Fibroblast of lung (primary cell): ENCODE measurements at regions not wholly inside any gene's neighbourhood (a gene's known extent, or its start where the extent isn't known, plus 50 kb on each side); places are given as distances from the start of the nearest gene placed in this dataset.

ENCODE experiments used
- DNase-seq, 2 donors: peaks; one replicate each; pipeline versions ENCODE4 v3.0.0 to v3.0.0-alpha.2; 2010; ENCODE audit warnings: low read depth in 2 of 2
- H2AFZ ChIP-seq: 2 replicates; pipeline ENCODE4 v1.5.1; 2012; ENCODE audit warnings: low read length, control low read depth, inconsistent platforms
- H3K27ac ChIP-seq: 2 replicates; pipeline ENCODE4 v1.5.1; 2011; ENCODE audit warnings: low read length, control low read depth; ENCODE audit not compliant: insufficient read depth
- H3K27me3 ChIP-seq: 2 replicates; pipeline ENCODE4 v1.5.1; 2011; ENCODE audit warnings: mild to moderate bottlenecking, low read length; ENCODE audit not compliant: control insufficient read depth, insufficient read depth
- H3K36me3 ChIP-seq: 2 replicates; pipeline ENCODE4 v1.5.1; 2011; ENCODE audit warnings: low read length; ENCODE audit not compliant: control insufficient read depth, insufficient read depth
- H3K4me1 ChIP-seq: 2 replicates; pipeline ENCODE4 v1.5.1; 2011; ENCODE audit warnings: low read length; ENCODE audit not compliant: control insufficient read depth, insufficient read depth; ENCODE audit errors: extremely low read depth
- H3K4me2 ChIP-seq: 2 replicates; pipeline ENCODE4 v1.5.1; 2011; ENCODE audit warnings: low read length, control low read depth; ENCODE audit not compliant: insufficient read depth; ENCODE audit errors: extremely low read depth
- H3K4me3 ChIP-seq, 4 experiments: fragments of 200-600 bp in 1 of 4; sonication (generic) in 1 of 4; replicated peaks in 1 of 4; 2 replicates each; pipeline ENCODE4 v1.5.1; 2011 to 2016; ENCODE audit warnings: low read length in 4 of 4, low read depth in 3 of 4, mild to moderate bottlenecking in 3 of 4, control low read depth in 2 of 4, inconsistent platforms in 1 of 4, mixed read lengths in 1 of 4; ENCODE audit not compliant: insufficient read depth in 1 of 4; ENCODE audit errors: control extremely low read depth in 1 of 4
- H3K79me2 ChIP-seq: 2 replicates; pipeline ENCODE4 v1.5.1; 2012; ENCODE audit warnings: mild to moderate bottlenecking, low read length, inconsistent platforms; ENCODE audit not compliant: control insufficient read depth, insufficient read depth
- H3K9ac ChIP-seq: 2 replicates; pipeline ENCODE4 v1.5.1; 2011; ENCODE audit warnings: mild to moderate bottlenecking, low read length, control low read depth; ENCODE audit not compliant: insufficient read depth
- H3K9me3 ChIP-seq: 2 replicates; pipeline ENCODE4 v1.5.1; 2012; ENCODE audit warnings: low read depth, low read length; ENCODE audit not compliant: control insufficient read depth, insufficient read depth
- H4K20me1 ChIP-seq: 2 replicates; pipeline ENCODE4 v1.5.1; 2011; ENCODE audit warnings: low read length; ENCODE audit not compliant: control insufficient read depth, insufficient read depth; ENCODE audit errors: extremely low read depth
- EZH2 ChIP-seq: IDR thresholded peaks from 2 replicates; pipeline ENCODE4 v1.5.1; 2012; ENCODE audit warnings: low read length, control low read depth, mild to moderate bottlenecking; ENCODE audit errors: missing control alignments
- TF ChIP-seq, protein P1 (sequence below), 2 donors: IDR thresholded peaks in 1 of 2; conservative IDR thresholded peaks in 1 of 2; 1 replicate in 1 of 2; 2 replicates in 1 of 2; pipeline ENCODE4 v1.5.1; 2011 to 2012; ENCODE audit warnings: low read length in 2 of 2, control low read depth in 1 of 2, inconsistent platforms in 1 of 2, low read depth in 1 of 2, mild to moderate bottlenecking in 1 of 2

DNA sequence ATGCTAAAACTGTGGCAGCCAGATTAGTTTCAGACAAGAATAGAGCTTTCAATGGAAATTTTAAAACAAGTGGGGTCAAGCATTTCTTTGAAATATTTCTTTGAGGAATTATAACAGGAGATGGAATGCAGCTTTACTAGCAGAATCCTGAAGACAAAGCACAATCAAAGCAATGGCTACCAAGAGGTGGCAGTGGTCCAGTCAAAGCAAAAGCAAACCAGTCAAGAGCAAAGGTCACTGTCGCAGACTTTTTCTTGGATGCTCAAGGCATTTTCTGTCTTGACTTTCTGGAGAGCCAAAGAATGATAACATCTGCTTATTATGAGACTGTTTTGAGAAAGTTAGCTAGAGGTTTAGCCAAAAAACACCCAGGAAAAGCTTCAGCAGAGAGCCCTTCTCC lies 351.2 kb upstream of the DLGAP1 start:
- Histone ChIP-seq H3K4me2 (no peak overlapping the region), H3K9ac (no peak overlapping the region), H3K9me3 (no peaks in the 10 kb centered on the region), H3K4me3 (no peak overlapping the region), H3K27me3 (no peaks in the 10 kb centered on the region), H3K4me1 (no peaks in the 10 kb centered on the region), H3K79me2 (no peaks in the 10 kb centered on the region), H3K27ac (no peak overlapping the region), H4K20me1 (no peaks in the 10 kb centered on the region), H3K36me3 (no peaks in the 10 kb centered on the region), H2AFZ (no peak overlapping the region)
- TF ChIP-seq, protein P1, sequence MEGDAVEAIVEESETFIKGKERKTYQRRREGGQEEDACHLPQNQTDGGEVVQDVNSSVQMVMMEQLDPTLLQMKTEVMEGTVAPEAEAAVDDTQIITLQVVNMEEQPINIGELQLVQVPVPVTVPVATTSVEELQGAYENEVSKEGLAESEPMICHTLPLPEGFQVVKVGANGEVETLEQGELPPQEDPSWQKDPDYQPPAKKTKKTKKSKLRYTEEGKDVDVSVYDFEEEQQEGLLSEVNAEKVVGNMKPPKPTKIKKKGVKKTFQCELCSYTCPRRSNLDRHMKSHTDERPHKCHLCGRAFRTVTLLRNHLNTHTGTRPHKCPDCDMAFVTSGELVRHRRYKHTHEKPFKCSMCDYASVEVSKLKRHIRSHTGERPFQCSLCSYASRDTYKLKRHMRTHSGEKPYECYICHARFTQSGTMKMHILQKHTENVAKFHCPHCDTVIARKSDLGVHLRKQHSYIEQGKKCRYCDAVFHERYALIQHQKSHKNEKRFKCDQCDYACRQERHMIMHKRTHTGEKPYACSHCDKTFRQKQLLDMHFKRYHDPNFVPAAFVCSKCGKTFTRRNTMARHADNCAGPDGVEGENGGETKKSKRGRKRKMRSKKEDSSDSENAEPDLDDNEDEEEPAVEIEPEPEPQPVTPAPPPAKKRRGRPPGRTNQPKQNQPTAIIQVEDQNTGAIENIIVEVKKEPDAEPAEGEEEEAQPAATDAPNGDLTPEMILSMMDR (conservative IDR thresholded peaks at IDR 0.05 in 1 of 2, IDR thresholded peaks at IDR 0.05 in 1 of 2; ENCODE audit: low read depth in 1 of 2, low read length in 2 of 2) = no peak
- no peak for TF ChIP-seq EZH2
- peak in 1 of 2 donors; percentile 25 for DNase-seq

DNA sequence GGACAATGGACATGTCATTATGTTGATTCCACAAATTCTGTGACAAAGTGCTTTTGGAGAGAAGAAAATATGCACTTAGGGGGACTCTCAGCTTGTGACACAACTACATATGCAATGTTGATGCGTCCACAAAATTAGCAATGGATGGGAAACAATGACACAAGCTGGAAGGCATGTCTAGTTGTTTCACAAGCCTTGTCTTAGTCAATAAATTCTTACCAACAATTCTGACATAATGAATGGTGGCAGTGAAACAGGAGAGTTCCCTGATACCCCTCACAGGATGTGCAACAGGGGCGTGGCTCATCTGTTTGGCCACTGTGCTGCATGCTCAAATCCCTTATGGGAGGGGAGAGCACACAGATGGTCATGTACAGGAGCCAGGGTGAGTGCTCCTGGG lies 347.2 kb upstream of the DLGAP1 start:
- no peak for TF ChIP-seq EZH2
- TF ChIP-seq, protein P1 (conservative IDR thresholded peaks at IDR 0.05 in 1 of 2, IDR thresholded peaks at IDR 0.05 in 1 of 2; ENCODE audit: low read depth in 1 of 2, low read length in 2 of 2) = no peak
- no peak overlapping the region for H3K4me2 ChIP-seq
- no peaks in the 10 kb centered on the region for H3K4me1 ChIP-seq
- H2AFZ ChIP-seq = no peak overlapping the region
- H3K9me3 ChIP-seq = no peaks in the 10 kb centered on the region
- no peaks in the 10 kb centered on the region for H3K27me3 ChIP-seq
- no peak overlapping the region for H3K9ac ChIP-seq
- H3K79me2 ChIP-seq = no peaks in the 10 kb centered on the region
- H3K36me3 ChIP-seq = no peaks in the 10 kb centered on the region
- no peak for DNase-seq
- H4K20me1 ChIP-seq = no peaks in the 10 kb centered on the region
- H3K27ac ChIP-seq = no peak overlapping the region
- no peak overlapping the region for H3K4me3 ChIP-seq

DNA sequence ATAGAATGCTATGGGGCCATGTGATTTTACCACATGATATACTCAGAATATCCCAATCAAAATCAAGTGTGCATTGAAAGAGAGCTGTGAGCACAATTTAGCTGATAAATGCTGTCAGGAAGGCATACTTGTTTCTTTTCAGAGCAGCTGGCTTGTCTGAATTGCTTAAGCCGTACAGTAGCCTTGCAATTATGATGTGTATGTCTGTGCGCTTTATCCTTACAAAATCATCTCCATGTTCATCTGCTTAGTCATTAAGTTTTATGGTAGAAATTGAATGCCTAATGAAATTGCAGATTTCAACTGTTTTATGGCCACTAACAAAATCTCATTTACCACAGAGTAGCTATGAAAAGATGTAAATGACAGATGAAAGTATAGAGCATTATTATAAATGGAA lies 346.0 kb upstream of the DLGAP1 start:
- Histone ChIP-seq H3K4me1 (no peaks in the 10 kb centered on the region), H3K27ac (no peak overlapping the region), H2AFZ (no peak overlapping the region), H3K4me3 (no peak overlapping the region), H3K27me3 (no peaks in the 10 kb centered on the region), H3K9me3 (no peaks in the 10 kb centered on the region), H3K36me3 (no peaks in the 10 kb centered on the region), H3K9ac (no peak overlapping the region), H3K4me2 (no peak overlapping the region), H4K20me1 (no peaks in the 10 kb centered on the region), H3K79me2 (no peaks in the 10 kb centered on the region)
- DNase-seq = no peak
- no peak for TF ChIP-seq EZH2
- TF ChIP-seq, protein P1 (conservative IDR thresholded peaks at IDR 0.05 in 1 of 2, IDR thresholded peaks at IDR 0.05 in 1 of 2; ENCODE audit: low read depth in 1 of 2, low read length in 2 of 2) = no peak
